GM23248 (cell line): ENCODE measurements at regions not wholly inside any gene's neighbourhood (a gene's known extent, or its start where the extent isn't known, plus 50 kb on each side); places are given as distances from the start of the nearest gene placed in this dataset.

Experiments used
- EZH2 ChIP-seq: fragments of 200-600 bp; sonication (generic); IDR thresholded peaks from 2 replicates; pipeline ENCODE4 v1.6.1; 2018; ENCODE audit warnings: antibody characterized with exemption, mild to moderate bottlenecking; ENCODE audit not compliant: insufficient read depth, poor library complexity, severe bottlenecking
- EZH2phosphoT487 ChIP-seq: fragments of 200-600 bp; sonication (generic); IDR thresholded peaks from 2 replicates; pipeline ENCODE4 v1.6.1; 2018; ENCODE audit warnings: antibody characterized with exemption, moderate library complexity, mild to moderate bottlenecking, low read depth; ENCODE audit not compliant: insufficient read depth

DNA sequence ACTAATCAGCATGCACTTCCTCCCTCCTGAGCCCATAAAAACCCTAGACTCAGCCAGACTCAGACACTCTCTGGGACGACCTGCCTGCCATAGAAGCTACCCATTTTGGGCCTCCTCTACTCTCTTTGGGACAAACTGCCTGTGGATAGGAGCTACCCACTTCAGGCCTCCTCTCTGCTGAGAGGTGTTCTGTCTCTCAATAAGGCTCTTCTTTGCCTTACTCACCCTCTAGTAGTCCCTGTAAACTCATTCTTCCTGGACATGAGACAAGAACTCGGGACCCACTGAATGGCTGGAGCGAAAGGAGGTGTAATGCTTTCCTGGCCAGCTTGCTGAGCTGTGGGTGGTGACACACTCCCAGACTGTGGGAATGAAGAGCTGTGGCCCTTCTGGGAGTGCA, 424.8 kb upstream of the FZD8 start:
- TF ChIP-seq EZH2: no peak
- TF ChIP-seq EZH2phosphoT487: no peak
